Right cardiac atrium (tissue), 5 donors: ENCODE measurements at regions not wholly inside any gene's neighbourhood (a gene's known extent, or its start where the extent isn't known, plus 50 kb on each side); places are given as distances from the start of the nearest gene placed in this dataset.

Experiments used
- ATAC-seq, 2 donors: fragments of 200-7000 bp; cut with Tn5 transposase; one replicate each; pipeline versions ENCODE4 v1.8.0 to v1.9.1; 2020; ENCODE audit warnings: moderate library complexity in 2 of 2, mild to moderate bottlenecking in 1 of 2
- DNase-seq, 3 donors: peaks; one replicate each; pipeline ENCODE4 v3.0.0-alpha.2; 2020
- H3K27ac ChIP-seq: one replicate; pipeline ENCODE4 v1.5.1; 2013; ENCODE audit warnings: mild to moderate bottlenecking, low read length, control low read depth, moderate library complexity
- H3K27me3 ChIP-seq: one replicate; pipeline ENCODE4 v1.6.1; 2013; ENCODE audit not compliant: control insufficient read depth, insufficient read depth
- H3K4me1 ChIP-seq: one replicate; pipeline ENCODE4 v1.6.1; 2013; ENCODE audit warnings: low read length; ENCODE audit not compliant: control insufficient read depth, insufficient read depth
- H3K4me3 ChIP-seq: one replicate; pipeline ENCODE4 v1.5.1; 2013; ENCODE audit warnings: low read length, control low read depth
- H3K9me3 ChIP-seq: one replicate; pipeline ENCODE4 v1.6.1; 2013; ENCODE audit warnings: low read length; ENCODE audit not compliant: control insufficient read depth
- WGBS: extraction: QIAGEN DNeasy Blood & Tissue Kit; methylation state at CpG from one replicate; pipeline ENCODE4 v1.1.7; 2013; 5-methylcytosine and 5-hydroxymethylcytosine counted together
- intact Hi-C, 4 donors: fragments of 100-400 bp; cut with DNase I; formaldehyde crosslinking; loops; one replicate each; pipeline versions ENCODE4 v1.11.0 to v1.14.0; 2022 to 2023
- donor health status: healthy with polysubstance abuse.
- donor health status: DM: no; HTN: yes; CAD: no.
- donor health status: DM: no; HTN: no; CAD: no.
- donor health status: DM: no; HTN: yes; CAD: no; lungs with severe emphysema.
- donor health status: DM: yes; HTN: yes; CAD: no.

DNA sequence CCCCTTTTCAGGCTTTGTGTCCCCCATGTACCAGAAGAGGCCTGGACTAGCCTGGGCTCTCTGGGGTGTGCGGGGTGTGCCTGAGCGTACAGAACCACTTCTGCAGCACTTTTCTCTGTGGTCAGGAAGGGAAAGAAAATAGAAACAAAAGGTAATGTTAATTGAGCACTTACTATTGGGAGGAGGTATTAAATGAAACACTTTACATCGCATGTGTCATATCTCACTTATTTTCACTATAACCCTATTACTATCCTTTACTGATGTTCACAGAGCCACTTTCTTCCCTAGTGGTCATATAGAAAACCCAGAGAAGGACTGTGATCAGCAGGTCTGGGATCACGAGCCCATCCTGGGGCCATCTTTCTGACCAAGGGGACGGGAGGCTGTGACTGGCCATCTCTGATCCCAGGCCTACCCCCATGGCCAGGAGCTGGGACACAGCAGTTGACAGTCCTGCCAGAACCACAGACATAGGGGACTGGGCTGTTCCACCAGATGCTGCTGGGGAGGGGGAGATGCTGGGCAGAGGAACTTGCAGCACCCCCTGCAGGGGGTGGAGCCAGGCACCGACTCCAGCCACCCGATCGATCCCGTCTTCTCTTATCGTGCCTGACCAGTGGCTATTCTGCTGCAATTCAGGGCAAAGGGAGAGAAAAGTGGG lies 107.6 kb downstream of the VEGFA start:
- H3K4me1 ChIP-seq = no peaks in the 10 kb centered on the region
- H3K27ac ChIP-seq = no peak overlapping the region
- DNase-seq = no peak
- 85% methylated on average over 10 of the region's 10 CpGs for WGBS
- no peak overlapping the region for H3K4me3 ChIP-seq
- ATAC-seq = no peak
- no peaks in the 10 kb centered on the region for H3K9me3 ChIP-seq
- H3K27me3 ChIP-seq = no peaks in the 10 kb centered on the region
- intact Hi-C loops = no loop called here

DNA sequence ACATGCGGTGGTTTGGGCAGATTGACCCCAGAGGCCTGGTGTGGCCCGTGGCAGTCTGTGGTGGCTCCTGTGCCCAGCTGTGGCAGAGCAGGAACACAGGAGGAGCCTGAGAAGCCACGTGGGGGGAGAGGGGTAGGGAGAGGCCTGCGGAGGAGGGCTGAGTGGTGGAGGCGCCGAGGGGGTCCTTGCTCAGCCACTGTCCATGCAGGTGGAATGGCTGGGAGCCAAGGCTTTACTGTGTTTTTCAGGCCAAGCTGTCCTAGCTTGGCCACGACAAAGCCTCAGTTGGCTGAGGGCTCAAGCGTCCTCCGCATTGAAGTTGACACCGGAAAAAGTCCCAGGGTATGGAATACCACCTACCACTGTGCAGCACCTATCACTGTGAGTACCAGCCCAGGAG lies 107.0 kb downstream of the VEGFA start:
- Histone ChIP-seq H3K27ac (no peak overlapping the region), H3K9me3 (no peaks in the 10 kb centered on the region), H3K4me1 (no peaks in the 10 kb centered on the region), H3K4me3 (no peak overlapping the region), H3K27me3 (no peaks in the 10 kb centered on the region)
- no peak for ATAC-seq
- DNase-seq = no peak
- intact Hi-C loops = no loop called here
- WGBS = 85% methylated on average over 10 of the region's 10 CpGs

DNA sequence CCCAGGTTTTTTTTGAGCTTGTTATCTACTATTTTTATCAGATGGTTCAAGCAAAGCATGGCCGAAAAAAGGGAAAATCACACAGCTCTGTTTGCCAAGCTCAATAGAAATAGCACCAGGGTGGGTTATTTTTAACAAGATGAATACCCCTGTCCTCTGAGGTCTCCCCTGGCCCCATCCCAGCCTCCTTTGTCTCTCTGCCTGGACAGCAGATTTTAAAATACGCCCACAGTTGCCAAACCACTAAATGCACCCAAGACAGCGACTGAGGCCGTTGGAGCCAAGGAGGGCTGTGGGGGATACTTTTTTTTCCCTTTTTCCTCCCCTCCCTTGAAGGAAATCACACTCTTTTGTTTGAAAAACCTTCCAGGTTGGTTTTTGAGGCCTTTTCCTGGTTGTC lies 106.6 kb downstream of the VEGFA start:
- Histone ChIP-seq H3K4me3 (no peak overlapping the region), H3K9me3 (no peaks in the 10 kb centered on the region), H3K27ac (no peak overlapping the region), H3K4me1 (no peaks in the 10 kb centered on the region), H3K27me3 (no peaks in the 10 kb centered on the region)
- 59% methylated on average over 4 of the region's 4 CpGs for WGBS
- ATAC-seq (no peak), DNase-seq (no peak)
- intact Hi-C loops = no loop called here

DNA sequence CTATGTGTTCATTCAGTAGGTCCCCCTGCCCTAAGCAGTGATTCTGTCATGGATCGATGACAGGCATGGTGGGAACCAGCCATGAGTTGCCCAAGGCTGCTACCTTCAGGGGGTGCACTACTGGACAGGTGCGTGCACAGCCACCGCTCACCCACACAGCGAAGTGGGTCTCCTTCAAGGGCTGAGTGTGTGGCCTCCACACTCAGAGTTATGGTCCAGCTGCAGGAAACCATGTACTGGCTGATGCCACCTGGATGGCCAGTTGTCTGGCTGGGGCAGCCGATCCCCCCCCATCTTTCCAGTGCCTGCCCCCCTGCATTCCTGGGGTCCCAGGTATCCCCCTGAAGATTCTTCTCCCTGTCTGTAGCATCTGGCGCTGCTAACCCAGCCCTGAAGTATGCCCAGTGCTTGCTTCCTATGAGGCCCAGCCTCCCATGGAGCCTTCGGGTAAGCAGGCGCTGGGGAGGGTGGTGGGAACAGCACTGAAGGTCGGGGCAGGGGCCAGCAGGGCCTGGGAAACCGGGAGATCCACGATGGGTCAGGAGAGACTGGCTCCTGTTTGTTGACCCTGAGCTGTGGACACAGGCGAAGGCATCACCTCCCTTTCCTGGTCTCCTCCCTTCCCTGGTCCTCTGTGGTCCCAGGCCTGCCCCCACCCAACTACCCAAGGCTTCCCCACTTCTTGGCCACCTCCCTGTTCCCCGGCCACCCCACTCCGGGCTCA lies 106.0 kb downstream of the VEGFA start:
- intact Hi-C loops = no loop called here
- no peak for DNase-seq
- peak in 1 of 2 donors; percentile 56 for ATAC-seq
- no peak overlapping the region for H3K27ac ChIP-seq
- no peak overlapping the region for H3K4me3 ChIP-seq
- 77% methylated on average over 14 of the region's 14 CpGs for WGBS
- H3K27me3 ChIP-seq = no peaks in the 10 kb centered on the region
- H3K9me3 ChIP-seq = no peaks in the 10 kb centered on the region
- no peaks in the 10 kb centered on the region for H3K4me1 ChIP-seq

DNA sequence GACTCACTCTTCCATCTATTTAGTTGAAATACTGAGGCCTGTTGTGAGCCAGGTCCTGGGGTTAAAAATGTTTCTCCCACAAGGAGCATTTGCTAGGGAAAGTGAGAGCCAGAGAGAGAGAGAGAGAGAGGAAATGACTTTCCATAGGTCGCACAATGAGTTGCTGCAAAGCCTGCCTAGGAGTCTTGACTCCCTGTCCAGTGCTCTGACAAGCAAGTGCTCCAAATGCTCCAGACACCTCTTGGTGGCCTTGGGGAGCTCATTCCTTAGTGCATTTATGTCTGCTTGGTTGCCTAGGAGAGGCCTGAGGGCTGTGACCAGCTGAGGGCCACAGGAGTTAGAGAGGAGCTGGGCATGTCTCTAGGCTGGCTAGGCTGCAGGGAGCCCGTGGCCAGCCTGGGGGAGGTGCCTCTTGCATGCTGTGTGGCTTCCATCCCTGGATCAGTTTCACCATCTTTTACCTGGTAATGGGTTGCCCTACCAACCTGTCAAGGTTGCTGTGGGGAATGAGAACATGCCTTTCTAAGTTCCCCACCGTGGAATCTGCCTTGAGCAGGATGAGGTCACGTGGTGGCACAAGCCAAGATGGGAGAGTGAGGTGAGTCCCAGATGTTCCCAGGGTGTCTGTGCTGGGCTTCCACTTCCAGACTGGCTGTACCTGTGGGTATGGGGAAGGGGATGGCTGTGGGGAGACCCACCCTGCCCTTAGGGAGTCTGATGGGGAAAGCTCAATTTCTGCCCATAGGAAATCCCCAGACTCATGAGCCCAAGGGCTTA lies 105.0 kb downstream of the VEGFA start:
- no peaks in the 10 kb centered on the region for H3K4me1 ChIP-seq
- no peaks in the 10 kb centered on the region for H3K27me3 ChIP-seq
- H3K27ac ChIP-seq = no peak overlapping the region
- H3K4me3 ChIP-seq = no peak overlapping the region
- intact Hi-C loops = no loop called here
- DNase-seq (no peak), ATAC-seq (no peak)
- 91% methylated on average over 4 of the region's 4 CpGs for WGBS
- H3K9me3 ChIP-seq = no peaks in the 10 kb centered on the region

DNA sequence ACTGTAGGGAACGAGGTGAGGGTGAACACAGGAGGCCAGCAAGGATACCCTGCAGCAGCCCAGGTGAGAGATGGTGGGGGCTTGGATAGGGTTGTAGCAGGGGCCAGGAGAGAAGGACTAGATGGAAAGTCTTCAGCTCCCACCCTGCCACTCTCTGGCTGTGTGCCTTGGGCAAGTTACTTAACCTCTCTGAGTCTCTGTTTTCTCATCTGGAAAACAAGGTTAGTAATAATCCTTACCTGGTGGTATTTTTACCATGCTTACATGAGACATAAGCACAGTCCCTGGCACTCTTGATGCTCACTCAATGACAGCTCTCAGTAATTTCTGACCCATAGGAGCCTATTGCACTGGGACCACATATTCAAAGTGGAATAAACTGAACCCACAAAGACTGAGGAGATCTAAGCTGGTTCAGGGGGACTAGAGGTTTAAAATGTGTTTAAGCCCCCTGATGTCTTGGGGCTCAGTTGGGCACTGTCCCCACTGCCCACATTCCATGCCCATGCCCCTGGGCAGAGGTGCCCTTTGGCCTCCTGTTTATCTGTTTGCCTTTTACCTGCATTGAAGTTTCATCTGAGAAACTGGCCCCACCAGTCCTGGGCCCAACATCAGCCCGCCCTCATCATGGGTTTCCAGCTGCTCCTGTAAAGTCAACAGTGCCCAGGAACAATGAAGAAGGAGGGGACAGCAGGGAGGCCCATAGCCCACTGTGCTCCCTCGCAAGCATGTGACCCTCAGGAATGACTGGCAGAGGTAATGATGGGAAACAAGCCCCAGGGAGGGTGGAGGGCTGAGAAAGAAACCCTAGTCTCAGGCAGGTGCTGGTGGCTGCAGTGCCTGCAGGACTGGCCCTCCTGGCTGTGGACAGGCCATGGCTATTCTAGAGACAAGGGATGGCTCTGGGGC lies 104.0 kb downstream of the VEGFA start:
- no peaks in the 10 kb centered on the region for H3K27me3 ChIP-seq
- WGBS = 94% methylated on average over 3 of the region's 3 CpGs
- H3K27ac ChIP-seq = no peak overlapping the region
- no peaks in the 10 kb centered on the region for H3K4me1 ChIP-seq
- H3K4me3 ChIP-seq = no peak overlapping the region
- intact Hi-C loops = no loop called here
- no peak for ATAC-seq
- H3K9me3 ChIP-seq = no peaks in the 10 kb centered on the region
- DNase-seq = no peak

DNA sequence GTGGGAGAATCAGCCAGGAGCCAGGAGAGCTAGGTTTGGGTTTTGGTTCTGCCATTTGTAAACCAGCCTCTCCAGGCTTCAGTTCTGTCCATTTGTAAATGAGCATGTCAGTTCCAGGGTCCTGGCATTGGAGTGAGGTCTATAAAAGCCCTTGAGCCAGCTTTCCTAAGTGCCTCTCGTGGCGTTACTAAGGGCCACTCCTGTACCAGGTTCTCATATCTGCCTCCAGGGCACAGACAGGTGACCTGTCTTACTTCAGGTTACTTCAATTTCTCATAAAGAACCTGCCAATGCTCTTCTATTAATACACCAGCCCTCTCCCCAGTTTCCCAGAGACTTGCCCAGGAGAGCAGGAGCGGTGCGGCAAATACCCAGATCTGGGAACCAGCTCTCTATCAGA lies 101.9 kb downstream of the VEGFA start:
- 98% methylated on average over 4 of the region's 4 CpGs for WGBS
- intact Hi-C loops = no loop called here
- no peak overlapping the region for H3K27ac ChIP-seq
- ATAC-seq (no peak), DNase-seq (no peak)
- H3K9me3 ChIP-seq = no peaks in the 10 kb centered on the region
- H3K4me1 ChIP-seq = peaks cover 2% of the 10 kb centered on the region
- H3K4me3 ChIP-seq = no peak overlapping the region
- H3K27me3 ChIP-seq = no peaks in the 10 kb centered on the region

DNA sequence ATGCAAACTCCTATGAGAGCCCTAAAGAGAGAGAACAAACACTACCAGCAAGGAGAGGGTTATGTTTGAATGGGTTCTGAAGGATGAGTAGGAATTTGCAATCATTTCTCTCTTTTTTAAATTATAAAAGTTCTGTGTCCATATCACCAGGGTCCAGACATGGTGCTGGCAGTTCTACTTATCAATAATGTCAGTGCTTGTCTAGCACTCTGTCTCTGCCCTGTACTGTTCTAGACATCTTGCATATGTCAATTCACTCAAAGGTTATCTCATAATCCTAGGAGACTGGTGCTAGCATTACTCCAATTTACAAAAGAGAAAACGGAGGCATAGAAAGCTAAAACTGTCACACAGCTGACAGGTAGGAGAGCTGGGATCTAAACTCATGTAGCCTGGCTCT lies 101.3 kb downstream of the VEGFA start:
- intact Hi-C loops = no loop called here
- Histone ChIP-seq H3K27me3 (no peaks in the 10 kb centered on the region), H3K27ac (no peak overlapping the region), H3K4me1 (peaks cover 2% of the 10 kb centered on the region), H3K9me3 (no peaks in the 10 kb centered on the region), H3K4me3 (no peak overlapping the region)
- DNase-seq (no peak), ATAC-seq (no peak)
- 81% methylated on average over 1 of the region's 1 CpG for WGBS

DNA sequence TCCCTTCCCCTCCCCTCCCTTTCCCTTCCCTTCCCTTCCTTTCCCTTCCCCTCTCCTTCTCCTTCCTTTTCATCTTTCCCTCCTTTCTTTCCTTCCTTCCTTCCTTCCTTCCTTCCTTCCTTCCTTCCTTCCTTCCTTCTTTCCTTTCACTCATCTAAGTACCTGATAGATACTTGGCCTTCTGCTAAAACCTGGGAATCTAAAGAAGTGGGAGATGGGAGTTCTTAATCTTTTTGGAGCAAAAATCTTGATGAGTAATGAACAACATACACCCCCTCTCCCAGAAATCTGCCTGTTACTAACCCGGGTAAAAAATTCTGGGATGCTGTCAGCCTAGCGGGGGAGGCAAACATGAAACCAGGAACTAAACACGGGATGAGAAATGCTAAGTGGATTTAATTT lies 100.7 kb downstream of the VEGFA start:
- H3K9me3 ChIP-seq = no peaks in the 10 kb centered on the region
- H3K27me3 ChIP-seq = no peaks in the 10 kb centered on the region
- intact Hi-C loops = no loop called here
- H3K4me3 ChIP-seq = no peak overlapping the region
- DNase-seq = no peak
- no peak overlapping the region for H3K27ac ChIP-seq
- ATAC-seq = no peak
- H3K4me1 ChIP-seq = peaks cover 2% of the 10 kb centered on the region
- 57% methylated on average over 3 of the region's 3 CpGs for WGBS

DNA sequence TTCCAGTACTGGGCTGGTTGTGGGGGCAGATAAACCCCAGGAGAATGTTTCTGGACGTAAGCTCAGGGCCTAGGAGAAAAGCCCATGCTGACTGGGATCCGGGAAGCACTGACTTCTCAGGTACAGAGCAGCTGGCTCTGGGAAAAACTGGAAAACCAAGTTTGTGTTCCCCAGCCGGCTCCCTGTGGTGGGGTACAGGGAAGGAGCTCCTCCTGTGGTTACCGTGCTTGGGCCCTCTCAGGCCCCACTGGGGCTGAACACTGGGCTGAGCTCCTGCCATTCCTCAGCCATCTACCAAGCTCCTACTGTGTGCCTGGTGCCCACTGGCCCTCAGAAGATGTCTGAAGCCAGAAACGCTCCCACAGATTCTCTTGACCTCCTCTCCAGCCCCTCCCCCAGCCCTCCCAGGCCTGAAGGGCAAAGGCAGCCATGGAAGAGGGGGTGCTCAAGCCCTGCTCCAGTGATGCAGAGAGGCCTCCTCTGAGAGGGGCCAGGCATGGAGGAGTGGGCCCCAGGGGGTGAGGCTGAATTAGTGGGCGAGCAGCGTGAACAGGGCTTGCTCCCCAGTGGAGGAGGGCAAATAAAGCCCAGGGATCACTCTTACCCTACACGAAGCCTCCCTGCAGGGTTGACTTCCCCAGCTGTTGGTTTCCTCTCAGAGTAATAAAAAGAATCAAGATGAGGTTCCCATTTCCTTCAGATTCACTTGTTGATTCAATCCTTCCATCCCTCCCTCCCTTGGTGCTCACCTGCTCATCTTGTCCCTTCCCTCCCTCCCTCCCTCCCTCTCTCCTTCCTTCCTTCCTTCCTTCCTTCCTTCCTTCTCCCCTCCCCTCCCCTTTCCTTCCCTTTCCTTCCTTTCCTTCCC lies 100.0 kb downstream of the VEGFA start:
- no peaks in the 10 kb centered on the region for H3K9me3 ChIP-seq
- H3K4me3 ChIP-seq = no peak overlapping the region
- WGBS = 80% methylated on average over 8 of the region's 8 CpGs
- peaks cover 2% of the 10 kb centered on the region for H3K4me1 ChIP-seq
- no peaks in the 10 kb centered on the region for H3K27me3 ChIP-seq
- H3K27ac ChIP-seq = no peak overlapping the region
- intact Hi-C loops = no loop called here
- no peak for DNase-seq
- no peak for ATAC-seq
